NCI-H1092 treated with DMSO at 0.1 percent for 48 hours (cell line): ENCODE measurements at regions not wholly inside any gene's neighbourhood (a gene's known extent, or its start where the extent isn't known, plus 50 kb on each side); places are given as distances from the start of the nearest gene placed in this dataset.

Experiments
- DNase-seq: peaks from one replicate; lab custom pipeline; 2025; lab: John Stamatoyannopoulos, UW

GRCh38 chr19:31160336-31160926 is 188.8 kb downstream of the TSHZ3 start:
- DNase-seq: no peak

GRCh38 chr19:31154021-31154420 is 195.2 kb downstream of the TSHZ3 start:
- no peak for DNase-seq

GRCh38 chr19:31152906-31153305 is 196.3 kb downstream of the TSHZ3 start:
- no peak for DNase-seq

GRCh38 chr19:31149441-31149941 is 199.7 kb downstream of the TSHZ3 start:
- no peak for DNase-seq

- no peak for DNase-seq
Measured at GRCh38 chr19:31148671-31149070, 200.6 kb downstream of the TSHZ3 start.

GRCh38 chr19:31147234-31147633 is 202.0 kb downstream of the TSHZ3 start:
- no peak for DNase-seq

GRCh38 chr19:31146546-31147183 is 202.6 kb downstream of the TSHZ3 start:
- no peak for DNase-seq

- DNase-seq: no peak
Measured at GRCh38 chr19:31146015-31146414, 203.2 kb downstream of the TSHZ3 start.

- no peak for DNase-seq
Measured at GRCh38 chr19:31145007-31145406, 204.2 kb downstream of the TSHZ3 start.

- no peak for DNase-seq
Measured at GRCh38 chr19:31144075-31144870, 205.0 kb downstream of the TSHZ3 start.

- DNase-seq: no peak
Measured at GRCh38 chr19:31141301-31141700, 207.9 kb downstream of the TSHZ3 start.

- no peak for DNase-seq
Measured at GRCh38 chr19:31140717-31141116, 208.5 kb downstream of the TSHZ3 start.

- DNase-seq: no peak
Measured at GRCh38 chr19:31139871-31140505, 209.2 kb downstream of the TSHZ3 start.

GRCh38 chr19:31138077-31138476 is 211.2 kb downstream of the TSHZ3 start:
- DNase-seq: no peak

- no peak for DNase-seq
Measured at GRCh38 chr19:31135841-31136240, 213.4 kb downstream of the TSHZ3 start.

- DNase-seq: no peak
Measured at GRCh38 chr19:31132753-31133110, 216.5 kb downstream of the TSHZ3 start.

GRCh38 chr19:31128291-31128690 is 220.9 kb downstream of the TSHZ3 start:
- no peak for DNase-seq

- DNase-seq: no peak
Measured at GRCh38 chr19:31127134-31127967, 221.9 kb downstream of the TSHZ3 start.

- no peak for DNase-seq
Measured at GRCh38 chr19:31126236-31126635, 223.0 kb downstream of the TSHZ3 start.

- no peak for DNase-seq
Measured at GRCh38 chr19:31125071-31125470, 224.2 kb downstream of the TSHZ3 start.

GRCh38 chr19:31121501-31121900 is 227.7 kb downstream of the TSHZ3 start:
- DNase-seq: no peak

GRCh38 chr19:31120952-31121351 is 228.3 kb downstream of the TSHZ3 start:
- DNase-seq: no peak
